Fibroblast of lung (primary cell): ENCODE measurements at regions not wholly inside any gene's neighbourhood (a gene's known extent, or its start where the extent isn't known, plus 50 kb on each side); places are given as distances from the start of the nearest gene placed in this dataset.
"Not testable (repeated sequence)": the region's sequence is repeated elsewhere in the genome, so short reads cannot be mapped to it uniquely, and the experiment has no call there.

Experiments
- CTCF ChIP-seq, 2 donors: IDR thresholded peaks in 1 of 2; conservative IDR thresholded peaks in 1 of 2; 1 replicate in 1 of 2; 2 replicates in 1 of 2; pipeline ENCODE4 v1.5.1; 2011 to 2012; ENCODE audit warnings: low read length in 2 of 2, control low read depth in 1 of 2, inconsistent platforms in 1 of 2, low read depth in 1 of 2, mild to moderate bottlenecking in 1 of 2
- EZH2 ChIP-seq: IDR thresholded peaks from 2 replicates; pipeline ENCODE4 v1.5.1; 2012; ENCODE audit warnings: low read length, control low read depth, mild to moderate bottlenecking; ENCODE audit errors: missing control alignments

DNA sequence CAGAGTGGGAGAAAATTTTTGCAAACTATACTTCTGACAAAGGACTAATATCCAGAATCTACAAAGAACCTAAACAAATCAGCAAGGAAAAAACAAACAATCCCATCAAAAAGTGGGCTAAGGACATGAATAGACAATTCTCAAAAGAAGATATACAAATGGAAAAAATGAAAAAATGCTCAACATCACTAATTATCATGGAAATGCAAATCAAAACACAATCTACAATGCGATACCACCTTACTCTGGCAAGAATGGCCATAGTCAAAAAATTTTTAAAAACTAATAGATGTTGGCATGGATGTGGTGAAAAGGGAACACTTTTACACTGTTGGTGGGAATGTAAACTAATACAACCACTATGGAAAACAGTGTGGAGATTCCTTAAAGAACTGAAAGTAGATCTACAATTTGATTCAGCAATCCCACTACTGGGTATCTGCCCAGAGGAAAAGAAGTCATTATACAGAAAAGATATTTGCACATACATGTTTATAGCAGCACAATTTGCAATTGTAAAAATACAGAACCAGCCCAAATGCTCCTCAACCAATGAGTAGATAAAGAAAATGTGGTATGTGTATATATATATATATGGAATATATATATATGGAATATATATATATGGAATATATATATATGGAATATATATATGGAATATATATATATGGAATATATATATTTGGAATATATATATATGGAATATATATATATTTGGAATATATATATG lies 141.2 kb upstream of the P2RY1 start:
- not testable (repeated sequence) for TF ChIP-seq CTCF (conservative IDR thresholded peaks at IDR 0.05 in 1 of 2, IDR thresholded peaks at IDR 0.05 in 1 of 2; ENCODE audit: low read depth in 1 of 2, low read length in 2 of 2); EZH2
